Glutamatergic neuron (in vitro differentiated cells): ENCODE measurements at regions not wholly inside any gene's neighbourhood (a gene's known extent, or its start where the extent isn't known, plus 50 kb on each side); places are given as distances from the start of the nearest gene placed in this dataset.

ENCODE experiments used
- DNase-seq: peaks from one replicate; pipeline ENCODE4 v3.0.0; 2022
- H3K27ac Mint-ChIP-seq: one replicate; pipeline ENCODE4 v1.8.0; 2020; ENCODE audit warnings: mild to moderate bottlenecking, mixed read lengths, inconsistent platforms; ENCODE audit not compliant: unreplicated experiment
- H3K27me3 Mint-ChIP-seq: one replicate; pipeline ENCODE4 v1.8.0; 2020; ENCODE audit warnings: mild to moderate bottlenecking, moderate library complexity, mixed read lengths, inconsistent platforms; ENCODE audit not compliant: unreplicated experiment
- H3K36me3 Mint-ChIP-seq: one replicate; pipeline ENCODE4 v1.8.0; 2020; ENCODE audit warnings: mild to moderate bottlenecking, mixed read lengths, inconsistent platforms; ENCODE audit not compliant: unreplicated experiment
- H3K4me1 Mint-ChIP-seq: one replicate; pipeline ENCODE4 v1.8.0; 2020; ENCODE audit warnings: mild to moderate bottlenecking, low read depth, mixed read lengths, inconsistent platforms; ENCODE audit not compliant: unreplicated experiment
- H3K4me3 Mint-ChIP-seq: one replicate; pipeline ENCODE4 v1.8.0; 2020; ENCODE audit warnings: mild to moderate bottlenecking, mixed read lengths, inconsistent platforms; ENCODE audit not compliant: unreplicated experiment
- H3K9me3 Mint-ChIP-seq: one replicate; pipeline ENCODE4 v1.8.0; 2020; ENCODE audit warnings: mild to moderate bottlenecking, moderate library complexity, mixed read lengths, inconsistent platforms; ENCODE audit not compliant: unreplicated experiment
- TF ChIP-seq, protein P1 (sequence below): fragments of 200-600 bp; sonication (generic); IDR thresholded peaks from one replicate; pipeline ENCODE4 v1.5.0; 2021; ENCODE audit not compliant: partially characterized antibody, unreplicated experiment

DNA sequence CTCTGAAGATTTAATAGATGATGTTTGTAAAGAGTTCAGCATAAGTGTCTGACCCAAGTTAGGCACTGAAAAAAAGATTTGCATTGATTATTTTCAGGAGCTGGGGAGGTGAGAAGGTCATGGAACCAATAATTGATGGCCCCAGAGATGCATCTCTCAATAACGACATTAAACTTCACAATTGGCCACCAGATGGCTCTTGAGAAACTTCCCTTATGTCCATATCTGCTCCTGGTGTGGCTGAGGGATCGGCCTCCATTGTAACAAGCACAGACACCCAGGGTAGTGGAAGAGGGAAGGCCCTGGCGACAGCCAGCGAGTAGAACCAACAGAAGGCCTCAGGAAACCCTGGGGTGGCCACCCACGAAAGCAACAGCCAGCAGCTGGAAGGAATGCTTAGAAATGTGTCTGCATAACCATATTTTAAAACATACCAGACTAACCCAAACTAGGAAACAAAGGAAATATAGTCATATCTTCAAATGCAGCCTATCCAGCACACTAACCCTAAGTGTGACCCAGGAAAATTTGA, 536.7 kb downstream of the SOX2 start:
- no peaks in the 10 kb centered on the region for H3K36me3 Mint-ChIP-seq
- H3K27me3 Mint-ChIP-seq = no peaks in the 10 kb centered on the region
- no peaks in the 10 kb centered on the region for H3K9me3 Mint-ChIP-seq
- H3K27ac Mint-ChIP-seq = no peak overlapping the region
- no peak for DNase-seq
- peaks cover 2% of the 10 kb centered on the region for H3K4me1 Mint-ChIP-seq
- TF ChIP-seq, protein P1, sequence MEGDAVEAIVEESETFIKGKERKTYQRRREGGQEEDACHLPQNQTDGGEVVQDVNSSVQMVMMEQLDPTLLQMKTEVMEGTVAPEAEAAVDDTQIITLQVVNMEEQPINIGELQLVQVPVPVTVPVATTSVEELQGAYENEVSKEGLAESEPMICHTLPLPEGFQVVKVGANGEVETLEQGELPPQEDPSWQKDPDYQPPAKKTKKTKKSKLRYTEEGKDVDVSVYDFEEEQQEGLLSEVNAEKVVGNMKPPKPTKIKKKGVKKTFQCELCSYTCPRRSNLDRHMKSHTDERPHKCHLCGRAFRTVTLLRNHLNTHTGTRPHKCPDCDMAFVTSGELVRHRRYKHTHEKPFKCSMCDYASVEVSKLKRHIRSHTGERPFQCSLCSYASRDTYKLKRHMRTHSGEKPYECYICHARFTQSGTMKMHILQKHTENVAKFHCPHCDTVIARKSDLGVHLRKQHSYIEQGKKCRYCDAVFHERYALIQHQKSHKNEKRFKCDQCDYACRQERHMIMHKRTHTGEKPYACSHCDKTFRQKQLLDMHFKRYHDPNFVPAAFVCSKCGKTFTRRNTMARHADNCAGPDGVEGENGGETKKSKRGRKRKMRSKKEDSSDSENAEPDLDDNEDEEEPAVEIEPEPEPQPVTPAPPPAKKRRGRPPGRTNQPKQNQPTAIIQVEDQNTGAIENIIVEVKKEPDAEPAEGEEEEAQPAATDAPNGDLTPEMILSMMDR = peak; percentile 12
- no peak overlapping the region for H3K4me3 Mint-ChIP-seq

DNA sequence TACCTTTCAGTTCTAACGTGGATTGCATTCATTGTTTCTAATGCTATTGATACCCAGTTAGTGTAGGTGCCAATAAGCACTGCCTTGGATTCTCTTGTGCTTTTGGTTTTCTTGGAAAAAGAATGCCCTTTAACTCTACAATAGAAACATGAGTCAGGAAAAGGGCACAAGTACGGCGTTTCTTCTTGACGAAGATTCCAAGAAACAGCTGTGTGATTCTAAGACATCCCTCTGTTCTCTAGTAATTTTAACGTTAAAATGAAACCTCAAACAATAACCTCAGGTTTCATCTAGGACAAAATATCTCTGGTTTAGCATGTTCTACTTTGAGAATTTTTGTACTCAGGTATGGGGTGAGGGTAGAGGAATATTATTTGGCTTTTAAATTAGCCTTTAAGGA, 540.5 kb upstream of the ATP11B start:
- no peaks in the 10 kb centered on the region for H3K27me3 Mint-ChIP-seq
- no peak for DNase-seq
- no peak overlapping the region for H3K4me3 Mint-ChIP-seq
- H3K4me1 Mint-ChIP-seq = peaks cover 2% of the 10 kb centered on the region
- no peaks in the 10 kb centered on the region for H3K36me3 Mint-ChIP-seq
- TF ChIP-seq, protein P1 = no peak
- H3K27ac Mint-ChIP-seq = no peak overlapping the region
- H3K9me3 Mint-ChIP-seq = no peaks in the 10 kb centered on the region

DNA sequence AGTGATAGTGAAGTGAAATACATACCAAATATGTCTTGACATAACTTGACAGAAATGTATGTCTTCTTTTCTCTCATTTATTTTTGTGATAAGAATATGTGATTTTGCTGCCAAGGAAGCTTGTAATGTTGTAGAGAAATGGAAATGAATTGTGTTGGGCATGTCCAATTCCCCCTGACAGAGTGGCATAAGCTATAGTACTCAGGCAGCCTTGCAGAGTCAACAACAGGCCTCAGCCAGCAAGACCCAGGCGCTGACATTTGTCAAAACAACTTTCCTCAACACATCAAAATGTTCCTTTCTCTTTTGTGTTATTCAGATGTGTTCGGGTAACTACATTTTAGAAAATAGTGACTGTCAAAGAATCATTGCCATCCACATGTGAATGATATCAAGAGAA, 538.1 kb upstream of the ATP11B start:
- no peaks in the 10 kb centered on the region for H3K9me3 Mint-ChIP-seq

DNA sequence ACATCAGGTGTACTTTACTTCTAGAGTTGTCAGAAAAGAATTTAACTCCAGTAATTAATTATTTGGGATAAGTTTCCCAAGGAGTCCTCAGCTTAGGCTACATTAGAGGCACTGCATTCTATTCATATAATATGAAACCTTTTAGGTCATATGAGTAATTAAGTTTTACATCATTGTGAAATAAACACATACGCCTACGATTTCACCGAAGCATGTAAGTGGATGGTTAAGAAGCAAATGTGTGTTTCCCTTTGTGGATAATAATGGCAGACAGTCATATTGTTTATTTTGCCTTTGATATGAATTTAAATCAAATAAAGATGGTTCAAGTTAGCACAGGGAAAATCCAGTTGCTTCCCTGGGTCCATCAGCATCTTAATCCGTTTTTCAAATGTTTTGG, 535.9 kb upstream of the ATP11B start:
- Mint-ChIP-seq H3K9me3 (no peaks in the 10 kb centered on the region), H3K4me1 (peaks cover 13% of the 10 kb centered on the region), H3K36me3 (no peaks in the 10 kb centered on the region), H3K27ac (no peak overlapping the region), H3K4me3 (no peak overlapping the region), H3K27me3 (no peaks in the 10 kb centered on the region)
- TF ChIP-seq, protein P1 = no peak
- no peak for DNase-seq

More for the DNA sequence above, 538.1 kb upstream of the ATP11B start:
- no peak for DNase-seq
- peaks cover 4% of the 10 kb centered on the region for H3K4me1 Mint-ChIP-seq
- H3K27ac Mint-ChIP-seq = no peak overlapping the region
- H3K4me3 Mint-ChIP-seq = no peak overlapping the region
- TF ChIP-seq, protein P1 = no peak
- no peaks in the 10 kb centered on the region for H3K27me3 Mint-ChIP-seq
- no peaks in the 10 kb centered on the region for H3K36me3 Mint-ChIP-seq

DNA sequence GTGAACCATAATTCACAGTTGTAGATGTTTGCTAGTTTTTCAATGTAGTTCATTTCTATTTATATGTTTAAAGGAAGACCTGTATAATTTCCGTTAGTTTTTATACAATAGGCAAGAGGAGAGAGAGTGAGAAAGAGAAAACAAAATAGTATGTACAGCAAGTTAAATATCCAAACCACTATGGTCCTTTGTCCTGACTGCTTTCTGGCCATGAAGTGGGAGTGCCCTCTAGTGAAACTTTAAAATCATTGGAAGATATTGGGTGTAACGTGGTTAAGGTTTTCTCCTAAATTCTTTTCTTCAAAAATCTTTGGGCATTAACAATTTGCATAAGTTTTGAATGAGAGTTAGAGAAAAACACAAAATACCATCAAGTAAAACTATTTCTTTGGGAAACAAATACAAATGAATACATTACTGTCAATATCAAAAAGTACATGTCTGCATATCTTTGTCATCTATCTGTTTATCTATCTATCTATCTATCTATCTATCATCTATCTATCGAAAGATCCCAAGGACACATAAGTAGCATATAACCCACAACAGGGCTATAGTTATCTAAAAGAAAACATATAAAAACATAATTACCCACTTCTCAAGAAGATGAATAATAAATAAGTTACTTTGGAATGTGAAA, 534.6 kb upstream of the ATP11B start:
- Mint-ChIP-seq H3K9me3 (no peaks in the 10 kb centered on the region), H3K36me3 (no peaks in the 10 kb centered on the region), H3K27me3 (no peaks in the 10 kb centered on the region), H3K4me3 (no peak overlapping the region), H3K4me1 (peaks cover 13% of the 10 kb centered on the region), H3K27ac (no peak overlapping the region)
- TF ChIP-seq, protein P1 = peak; percentile 24
- DNase-seq = no peak
